Activated CD8-positive, alpha-beta memory T cell treated with anti-CD3 and anti-CD28 coated beads, Interleukin-2, amount 10 ng/mL, durations not matched to agents 7 days and 5 days (primary cell): ENCODE measurements at regions not wholly inside any gene's neighbourhood (a gene's known extent, or its start where the extent isn't known, plus 50 kb on each side); places are given as distances from the start of the nearest gene placed in this dataset.

ENCODE experiments used
- ATAC-seq: fragments of 150-1000 bp; cut with Tn5 transposase; one replicate; pipeline ENCODE4 v1.10.0; 2021; ENCODE audit warnings: moderate library complexity
- CTCF ChIA-PET: fragments of 350-600 bp; sonication (Branson Sonifier 250); formaldehyde crosslinking; loops from one replicate; lab custom pipeline; 2021; ENCODE audit warnings: antibody characterized with exemption; lab: Charles Lee
- DNase-seq: peaks from one replicate; pipeline ENCODE4 v3.0.0-alpha.2; 2020
- H3K27ac Mint-ChIP-seq: one replicate; pipeline ENCODE4 v1.8.0; 2021; ENCODE audit warnings: mild to moderate bottlenecking, mixed read lengths
- H3K27me3 Mint-ChIP-seq: one replicate; pipeline ENCODE4 v1.8.0; 2021; ENCODE audit warnings: mixed read lengths
- H3K36me3 Mint-ChIP-seq: one replicate; pipeline ENCODE4 v1.8.0; 2021; ENCODE audit warnings: mild to moderate bottlenecking, mixed read lengths
- H3K4me1 Mint-ChIP-seq: one replicate; pipeline ENCODE4 v1.8.0; 2021; ENCODE audit warnings: mixed read lengths
- H3K4me3 Mint-ChIP-seq: one replicate; pipeline ENCODE4 v1.8.0; 2021; ENCODE audit warnings: mild to moderate bottlenecking, moderate library complexity, mixed read lengths
- H3K9me3 Mint-ChIP-seq: one replicate; pipeline ENCODE4 v1.8.0; 2022; ENCODE audit warnings: low read depth, mixed read lengths

GRCh38 chr2:37556256-37556655, 115.2 kb downstream of the CDC42EP3 start:
- DNase-seq (no peak), ATAC-seq (no peak)
- CTCF ChIA-PET = interaction anchor here (1.0 to 1.2 kb wide), 2 partner anchors 12 to 32 kb away, joined by 3 read pairs; no protein-coding TSS in a partner anchor
- Mint-ChIP-seq H3K4me1 (peaks cover 15% of the 10 kb centered on the region), H3K4me3 (no peak overlapping the region), H3K36me3 (no peaks in the 10 kb centered on the region), H3K27ac (no peak overlapping the region), H3K9me3 (no peaks in the 10 kb centered on the region), H3K27me3 (no peaks in the 10 kb centered on the region)

GRCh38 chr2:37558623-37559022, 112.8 kb downstream of the CDC42EP3 start:
- Mint-ChIP-seq H3K9me3 (no peaks in the 10 kb centered on the region), H3K4me1 (peaks cover 16% of the 10 kb centered on the region), H3K27ac (no peak overlapping the region), H3K27me3 (no peaks in the 10 kb centered on the region), H3K36me3 (no peaks in the 10 kb centered on the region), H3K4me3 (no peak overlapping the region)
- CTCF ChIA-PET = interaction anchor here (0.9 to 3.1 kb wide), 3 partner anchors 9 to 318 kb away, joined by 4 to 12 read pairs (median 4); no protein-coding TSS in a partner anchor
- DNase-seq = no peak
- ATAC-seq = no peak

GRCh38 chr2:37560241-37560848, 111.1 kb downstream of the CDC42EP3 start:
- peaks cover 16% of the 10 kb centered on the region for H3K4me1 Mint-ChIP-seq
- H3K36me3 Mint-ChIP-seq = peaks cover 1% of the 10 kb centered on the region
- CTCF ChIA-PET = interaction anchor here (1.3 to 3.1 kb wide), 2 partner anchors 8 to 11 kb away, joined by 5 to 12 read pairs; no protein-coding TSS in a partner anchor
- H3K27me3 Mint-ChIP-seq = no peaks in the 10 kb centered on the region
- ATAC-seq (no peak), DNase-seq (no peak)
- H3K9me3 Mint-ChIP-seq = no peaks in the 10 kb centered on the region
- H3K27ac Mint-ChIP-seq = no peak overlapping the region
- no peak overlapping the region for H3K4me3 Mint-ChIP-seq

- Mint-ChIP-seq H3K9me3 (no peaks in the 10 kb centered on the region), H3K27me3 (no peaks in the 10 kb centered on the region), H3K27ac (no peak overlapping the region), H3K4me1 (peaks cover 16% of the 10 kb centered on the region), H3K4me3 (no peak overlapping the region), H3K36me3 (peaks cover 3% of the 10 kb centered on the region)
- CTCF ChIA-PET = interaction anchor here (1.3 to 1.5 kb wide), 2 partner anchors 9 to 11 kb away, joined by 3 to 5 read pairs; no protein-coding TSS in a partner anchor
- DNase-seq (no peak), ATAC-seq (no peak)
Measured at GRCh38 chr2:37560863-37561614, 110.4 kb downstream of the CDC42EP3 start.

- ATAC-seq (peak; percentile 79), DNase-seq (peak; percentile 58)
- H3K27ac Mint-ChIP-seq = no peak overlapping the region
Measured at GRCh38 chr2:37561615-37562569, 109.5 kb downstream of the CDC42EP3 start.

GRCh38 chr2:37563375-37564015, 107.9 kb downstream of the CDC42EP3 start:
- H3K9me3 Mint-ChIP-seq = no peaks in the 10 kb centered on the region
- H3K4me1 Mint-ChIP-seq = peaks cover 20% of the 10 kb centered on the region
- peaks cover 3% of the 10 kb centered on the region for H3K36me3 Mint-ChIP-seq
- H3K4me3 Mint-ChIP-seq = no peak overlapping the region
- no peak overlapping the region for H3K27ac Mint-ChIP-seq
- DNase-seq (no peak), ATAC-seq (no peak)
- CTCF ChIA-PET = interaction anchor here (0.9 kb wide), 1 partner anchor 313 kb away, joined by 4 read pairs; no protein-coding TSS in a partner anchor
- no peaks in the 10 kb centered on the region for H3K27me3 Mint-ChIP-seq

More at GRCh38 chr2:37561615-37562569, 109.5 kb downstream of the CDC42EP3 start:
- peaks cover 16% of the 10 kb centered on the region for H3K4me1 Mint-ChIP-seq
- no peaks in the 10 kb centered on the region for H3K27me3 Mint-ChIP-seq
- H3K9me3 Mint-ChIP-seq = no peaks in the 10 kb centered on the region
- CTCF ChIA-PET = interaction anchor here (1.5 kb wide), 1 partner anchor 10 kb away, joined by 3 read pairs; no protein-coding TSS in a partner anchor
- peaks cover 3% of the 10 kb centered on the region for H3K36me3 Mint-ChIP-seq
- no peak overlapping the region for H3K4me3 Mint-ChIP-seq

GRCh38 chr2:37564356-37564755, 107.1 kb downstream of the CDC42EP3 start:
- Mint-ChIP-seq H3K4me1 (peaks cover 18% of the 10 kb centered on the region), H3K9me3 (no peaks in the 10 kb centered on the region), H3K4me3 (no peak overlapping the region), H3K27ac (no peak overlapping the region), H3K27me3 (peaks cover 3% of the 10 kb centered on the region), H3K36me3 (peaks cover 3% of the 10 kb centered on the region)
- CTCF ChIA-PET = interaction anchor here (0.7 to 0.9 kb wide), 2 partner anchors 28 to 313 kb away, joined by 3 to 4 read pairs; no protein-coding TSS in a partner anchor
- DNase-seq = no peak
- no peak for ATAC-seq

GRCh38 chr2:37566517-37566981, 104.9 kb downstream of the CDC42EP3 start:
- no peak for ATAC-seq
- Mint-ChIP-seq H3K27me3 (peaks cover 17% of the 10 kb centered on the region), H3K9me3 (no peaks in the 10 kb centered on the region), H3K4me3 (no peak overlapping the region), H3K4me1 (peaks cover 28% of the 10 kb centered on the region), H3K27ac (no peak overlapping the region), H3K36me3 (peaks cover 6% of the 10 kb centered on the region)
- CTCF ChIA-PET = interaction anchor here (2.2 to 3.7 kb wide), 2 partner anchors 7 to 23 kb away, joined by 7 to 12 read pairs; no protein-coding TSS in a partner anchor
- DNase-seq = no peak

- Mint-ChIP-seq H3K27me3 (peaks cover 17% of the 10 kb centered on the region), H3K27ac (peak overlapping the region; percentile 39), H3K4me3 (no peak overlapping the region), H3K9me3 (no peaks in the 10 kb centered on the region), H3K36me3 (peaks cover 6% of the 10 kb centered on the region), H3K4me1 (peaks cover 26% of the 10 kb centered on the region)
- CTCF ChIA-PET = interaction anchor here (0.8 to 3.7 kb wide), 6 partner anchors 9 to 55 kb away, joined by 3 to 12 read pairs (median 4); no protein-coding TSS in a partner anchor
- ATAC-seq = peak; percentile 79
- DNase-seq = peak; percentile 53
Measured at GRCh38 chr2:37568565-37568964, 102.9 kb downstream of the CDC42EP3 start.

GRCh38 chr2:37569131-37569823, 102.2 kb downstream of the CDC42EP3 start:
- H3K27ac Mint-ChIP-seq = no peak overlapping the region
- no peak for DNase-seq

GRCh38 chr2:37569986-37570679, 101.3 kb downstream of the CDC42EP3 start:
- H3K4me3 Mint-ChIP-seq = no peak overlapping the region
- CTCF ChIA-PET = interaction anchor here (0.6 to 3.7 kb wide), 4 partner anchors 11 to 262 kb away, joined by 3 to 12 read pairs (median 4); no protein-coding TSS in a partner anchor
- H3K27ac Mint-ChIP-seq = no peak overlapping the region
- DNase-seq (no peak), ATAC-seq (no peak)
- H3K27me3 Mint-ChIP-seq = peaks cover 17% of the 10 kb centered on the region
- no peaks in the 10 kb centered on the region for H3K9me3 Mint-ChIP-seq
- H3K36me3 Mint-ChIP-seq = peaks cover 6% of the 10 kb centered on the region
- peaks cover 29% of the 10 kb centered on the region for H3K4me1 Mint-ChIP-seq

More at GRCh38 chr2:37569131-37569823, 102.2 kb downstream of the CDC42EP3 start:
- no peak for ATAC-seq
- H3K4me3 Mint-ChIP-seq = no peak overlapping the region
- H3K4me1 Mint-ChIP-seq = peaks cover 29% of the 10 kb centered on the region
- no peaks in the 10 kb centered on the region for H3K9me3 Mint-ChIP-seq
- peaks cover 6% of the 10 kb centered on the region for H3K36me3 Mint-ChIP-seq
- peaks cover 17% of the 10 kb centered on the region for H3K27me3 Mint-ChIP-seq
- CTCF ChIA-PET = interaction anchor here (1.2 to 3.7 kb wide), 3 partner anchors 10 to 263 kb away, joined by 3 to 12 read pairs (median 4); no protein-coding TSS in a partner anchor
